Mucosa of descending colon (tissue), 3 donors: ENCODE measurements at regions not wholly inside any gene's neighbourhood (a gene's known extent, or its start where the extent isn't known, plus 50 kb on each side); places are given as distances from the start of the nearest gene placed in this dataset.

Experiments used
- ATAC-seq: fragments of 200-7000 bp; cut with Tn5 transposase; one replicate; pipeline ENCODE4 v1.9.1; 2020; ENCODE audit warnings: mild to moderate bottlenecking, moderate library complexity
- DNase-seq, 3 donors: peaks; one replicate each; pipeline ENCODE4 v3.0.0-alpha.2; 2020
- H3K36me3 ChIP-seq: fragments of 200-600 bp; one replicate; pipeline ENCODE4 v1.8.0; 2021; ENCODE audit warnings: low read depth, mild to moderate bottlenecking
- H3K4me1 ChIP-seq: fragments of 200-600 bp; one replicate; pipeline ENCODE4 v1.8.0; 2021; ENCODE audit warnings: low read depth, mild to moderate bottlenecking
- H3K4me3 ChIP-seq: fragments of 200-600 bp; one replicate; pipeline ENCODE4 v1.8.0; 2021; ENCODE audit warnings: mild to moderate bottlenecking
- H3K9me3 ChIP-seq: fragments of 200-600 bp; one replicate; pipeline ENCODE4 v1.8.0; 2021; ENCODE audit warnings: mild to moderate bottlenecking
- CTCF ChIP-seq: fragments of 200-600 bp; IDR thresholded peaks from one replicate; pipeline ENCODE4 v1.8.0; 2022; ENCODE audit warnings: antibody characterized with exemption, mild to moderate bottlenecking
- intact Hi-C, 2 donors: fragments of 100-400 bp; cut with DNase I in 1 of 2; cut with micrococcal nuclease in 1 of 2; formaldehyde crosslinking; loops; one replicate each; pipeline versions ENCODE4 v1.11.0 to v1.11.1; 2022; cut with DNase I, micrococcal nuclease
- donor health status: DM: no; HTN: no; CAD: no; lungs with moderate emphysema.
- donor health status: DM: no; HTN: no; CAD: no.
- donor health status: DM: no; HTN: yes; CAD: no.

GRCh38 chr9:102521097-102521755 is 473.9 kb upstream of the CYLC2 start:
- intact Hi-C loops = no loop called here
- Histone ChIP-seq H3K9me3 (no peaks in the 10 kb centered on the region), H3K4me1 (no peaks in the 10 kb centered on the region), H3K36me3 (no peaks in the 10 kb centered on the region), H3K4me3 (no peak overlapping the region)
- ATAC-seq (no peak), DNase-seq (no peak)
- no peak for TF ChIP-seq CTCF

GRCh38 chr9:102519423-102519822 is 475.7 kb upstream of the CYLC2 start:
- Histone ChIP-seq H3K4me3 (no peak overlapping the region), H3K4me1 (no peaks in the 10 kb centered on the region), H3K36me3 (no peaks in the 10 kb centered on the region), H3K9me3 (no peaks in the 10 kb centered on the region)
- intact Hi-C loops = no loop called here
- no peak for DNase-seq
- no peak for ATAC-seq
- TF ChIP-seq CTCF = no peak

- no peaks in the 10 kb centered on the region for H3K36me3 ChIP-seq
- TF ChIP-seq CTCF = no peak
- H3K4me1 ChIP-seq = no peaks in the 10 kb centered on the region
- DNase-seq (no peak), ATAC-seq (no peak)
- intact Hi-C loops = no loop called here
- H3K9me3 ChIP-seq = no peaks in the 10 kb centered on the region
- no peak overlapping the region for H3K4me3 ChIP-seq
These were observed 476.8 kb upstream of the CYLC2 start for GRCh38 chr9:102518324-102518723.

GRCh38 chr9:102514541-102514940 is 480.6 kb upstream of the CYLC2 start:
- Histone ChIP-seq H3K36me3 (no peaks in the 10 kb centered on the region), H3K4me1 (no peaks in the 10 kb centered on the region), H3K9me3 (no peaks in the 10 kb centered on the region), H3K4me3 (no peak overlapping the region)
- intact Hi-C loops = no loop called here
- TF ChIP-seq CTCF = no peak
- no peak for ATAC-seq
- no peak for DNase-seq

- Histone ChIP-seq H3K36me3 (no peaks in the 10 kb centered on the region), H3K4me1 (no peaks in the 10 kb centered on the region), H3K9me3 (peaks cover 10% of the 10 kb centered on the region), H3K4me3 (no peak overlapping the region)
- intact Hi-C loops = no loop called here
- no peak for ATAC-seq
- no peak for DNase-seq
- TF ChIP-seq CTCF = no peak
These were observed 488.0 kb upstream of the CYLC2 start for GRCh38 chr9:102507044-102507687.
